ENCODE measurements at regions not wholly inside any gene's neighbourhood (a gene's known extent, or its start where the extent isn't known, plus 50 kb on each side); places are given as distances from the start of the nearest gene placed in this dataset.

- Histone ChIP-seq H3K4me3 (ENCODE audit: control insufficient read depth in 1 of 2, extremely low read depth in 1 of 2, low read length in 1 of 2) (no peak overlapping the region), H3K36me3 (ENCODE audit: control insufficient read depth in 2 of 2, extremely low read depth in 1 of 2, insufficient read depth in 1 of 2, low read length in 1 of 2) (no peaks in the 10 kb centered on the region), H3K9me3 (no peaks in the 10 kb centered on the region), H3K27ac (ENCODE audit: low read length) (no peak overlapping the region), H3K4me1 (ENCODE audit: control insufficient read depth in 1 of 2, extremely low read depth in 1 of 2, insufficient read depth in 2 of 2, low read length in 2 of 2) (no peaks in the 10 kb centered on the region), H3K27me3 (replicated peaks in 1 of 2; ENCODE audit: control insufficient read depth in 2 of 2, extremely low read depth in 1 of 2, insufficient read depth in 2 of 2, low read length in 1 of 2) (no peaks in the 10 kb centered on the region)
- no peaks in the 10 kb centered on the region for H3K36me3 Mint-ChIP-seq
- no CpG with 5 or more reads among the region's 1 CpG for WGBS (ENCODE audit: insufficient coverage)
- H3K4me3 Mint-ChIP-seq, result no peak overlapping the region
- no peak for ATAC-seq (replicated peaks in 1 of 4)
- no peaks in the 10 kb centered on the region for H3K4me1 Mint-ChIP-seq
- no peak for DNase-seq
- CTCF ChIA-PET, result no interaction called here
- H3K9me3 Mint-ChIP-seq, result no peaks in the 10 kb centered on the region
- no peaks in the 10 kb centered on the region for H3K27me3 Mint-ChIP-seq
- H3K27ac Mint-ChIP-seq, result no peak overlapping the region
- POLR2A ChIA-PET, result no interaction called here
These were observed 289.1 kb downstream of the PCDH19 start for GRCh38 chrX:100120956-100121355.

- Mint-ChIP-seq H3K9me3 (peaks cover 4 to 9% (median 7%) of the 10 kb centered on the region in 3 donors), H3K4me1 (no peaks in the 10 kb centered on the region), H3K36me3 (no peaks in the 10 kb centered on the region), H3K27me3 (peaks cover 0 to 13% of the 10 kb centered on the region in 2 donors), H3K4me3 (no peak overlapping the region), H3K27ac (no peak overlapping the region)
- no CpG with 5 or more reads among the region's 7 CpGs for WGBS (ENCODE audit: insufficient coverage)
- no peaks in the 10 kb centered on the region for H3K4me1 ChIP-seq (ENCODE audit: control insufficient read depth in 1 of 2, extremely low read depth in 1 of 2, insufficient read depth in 2 of 2, low read length in 2 of 2)
- H3K27me3 ChIP-seq (replicated peaks in 1 of 2; ENCODE audit: control insufficient read depth in 2 of 2, extremely low read depth in 1 of 2, insufficient read depth in 2 of 2, low read length in 1 of 2), result no peaks in the 10 kb centered on the region
- H3K4me3 ChIP-seq (ENCODE audit: control insufficient read depth in 1 of 2, extremely low read depth in 1 of 2, low read length in 1 of 2), result no peak overlapping the region
- no peaks in the 10 kb centered on the region for H3K9me3 ChIP-seq
- ChIA-PET POLR2A (no interaction called here), CTCF (no interaction called here)
- H3K27ac ChIP-seq (ENCODE audit: low read length), result no peak overlapping the region
- ATAC-seq (replicated peaks in 1 of 4) (no peak), DNase-seq (no peak)
- no peaks in the 10 kb centered on the region for H3K36me3 ChIP-seq (ENCODE audit: control insufficient read depth in 2 of 2, extremely low read depth in 1 of 2, insufficient read depth in 1 of 2, low read length in 1 of 2)
These were observed 311.3 kb downstream of the PCDH19 start for GRCh38 chrX:100098660-100099375.

DNA sequence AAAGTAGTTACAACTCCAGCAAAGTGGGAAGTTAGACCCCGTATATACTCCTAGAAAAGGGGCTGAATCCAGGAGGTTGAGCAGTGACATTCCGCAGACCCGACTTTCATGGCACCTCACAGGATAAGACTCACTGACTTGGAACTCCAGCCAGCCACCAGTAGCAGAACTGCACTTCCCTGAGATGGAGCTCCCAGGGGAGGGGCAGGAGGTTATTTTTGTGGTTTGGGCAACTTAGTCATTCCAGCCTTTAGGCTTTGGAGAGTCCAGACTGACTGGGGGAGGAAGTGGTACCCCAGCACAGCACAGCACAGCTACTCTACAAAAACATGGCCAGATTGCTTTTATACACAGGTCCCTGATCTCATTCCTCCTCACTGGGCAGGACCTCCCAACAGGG is 319.1 kb downstream of the PCDH19 start:
- no peaks in the 10 kb centered on the region for H3K36me3 Mint-ChIP-seq
- no peak for DNase-seq
- Histone ChIP-seq H3K27ac (ENCODE audit: low read length) (no peak overlapping the region), H3K4me3 (ENCODE audit: control insufficient read depth in 1 of 2, extremely low read depth in 1 of 2, low read length in 1 of 2) (no peak overlapping the region), H3K36me3 (ENCODE audit: control insufficient read depth in 2 of 2, extremely low read depth in 1 of 2, insufficient read depth in 1 of 2, low read length in 1 of 2) (no peaks in the 10 kb centered on the region), H3K4me1 (ENCODE audit: control insufficient read depth in 1 of 2, extremely low read depth in 1 of 2, insufficient read depth in 2 of 2, low read length in 2 of 2) (no peaks in the 10 kb centered on the region), H3K9me3 (no peaks in the 10 kb centered on the region), H3K27me3 (replicated peaks in 1 of 2; ENCODE audit: control insufficient read depth in 2 of 2, extremely low read depth in 1 of 2, insufficient read depth in 2 of 2, low read length in 1 of 2) (no peaks in the 10 kb centered on the region)
- H3K9me3 Mint-ChIP-seq, result peaks cover 8 to 15% (median 9%) of the 10 kb centered on the region in 3 donors
- no peak overlapping the region for H3K4me3 Mint-ChIP-seq
- WGBS (ENCODE audit: insufficient coverage), result no CpG with 5 or more reads among the region's 3 CpGs
- CTCF ChIA-PET, result no interaction called here
- no peak for ATAC-seq (replicated peaks in 1 of 4)
- POLR2A ChIA-PET, result no interaction called here
- no peak overlapping the region for H3K27ac Mint-ChIP-seq
- no peaks in the 10 kb centered on the region for H3K4me1 Mint-ChIP-seq
- H3K27me3 Mint-ChIP-seq, result peaks cover 0 to 19% of the 10 kb centered on the region in 2 donors

GRCh38 chrX:100089724-100090123 is 320.3 kb downstream of the PCDH19 start:
- WGBS (ENCODE audit: insufficient coverage), result no CpG with 5 or more reads among the region's 3 CpGs
- DNase-seq (no peak), ATAC-seq (replicated peaks in 1 of 4) (no peak)
- peaks cover 6 to 13% (median 9%) of the 10 kb centered on the region in 3 donors for H3K9me3 Mint-ChIP-seq
- no peaks in the 10 kb centered on the region for H3K4me1 ChIP-seq (ENCODE audit: control insufficient read depth in 1 of 2, extremely low read depth in 1 of 2, insufficient read depth in 2 of 2, low read length in 2 of 2)
- no peak overlapping the region for H3K4me3 Mint-ChIP-seq
- no peak overlapping the region for H3K27ac ChIP-seq (ENCODE audit: low read length)
- H3K36me3 Mint-ChIP-seq, result no peaks in the 10 kb centered on the region
- no peaks in the 10 kb centered on the region for H3K9me3 ChIP-seq
- no peaks in the 10 kb centered on the region for H3K4me1 Mint-ChIP-seq
- no peaks in the 10 kb centered on the region for H3K36me3 ChIP-seq (ENCODE audit: control insufficient read depth in 2 of 2, extremely low read depth in 1 of 2, insufficient read depth in 1 of 2, low read length in 1 of 2)
- no peak overlapping the region for H3K4me3 ChIP-seq (ENCODE audit: control insufficient read depth in 1 of 2, extremely low read depth in 1 of 2, low read length in 1 of 2)
- H3K27me3 Mint-ChIP-seq, result peaks cover 0 to 15% of the 10 kb centered on the region in 2 donors
- POLR2A ChIA-PET, result no interaction called here
- CTCF ChIA-PET, result interaction anchor here in 1 of 2 donors (0.6 kb wide), 1 partner anchor 937 kb away, joined by 4 read pairs; no protein-coding TSS in a partner anchor
- no peaks in the 10 kb centered on the region for H3K27me3 ChIP-seq (replicated peaks in 1 of 2; ENCODE audit: control insufficient read depth in 2 of 2, extremely low read depth in 1 of 2, insufficient read depth in 2 of 2, low read length in 1 of 2)
- H3K27ac Mint-ChIP-seq, result no peak overlapping the region

DNA sequence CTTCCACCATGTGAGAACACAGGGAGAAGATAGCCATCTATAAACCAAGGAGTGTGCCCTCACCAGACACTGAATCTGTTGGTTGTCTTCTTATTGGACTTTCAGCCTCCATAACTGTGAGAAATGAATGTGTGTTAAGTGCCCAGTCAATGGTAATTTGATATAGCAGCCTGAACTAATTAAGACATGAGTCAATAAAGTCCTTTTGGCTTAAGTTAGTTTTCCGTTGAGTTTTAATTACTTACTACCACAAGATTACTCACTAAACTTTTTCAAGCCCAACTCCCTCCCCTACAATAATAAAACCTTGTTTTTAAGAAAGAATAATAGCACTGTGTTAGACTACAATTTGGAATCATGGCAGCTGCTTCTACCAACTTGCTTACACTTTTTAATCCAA is 324.2 kb downstream of the PCDH19 start:
- no peak for ATAC-seq (replicated peaks in 1 of 4)
- H3K36me3 Mint-ChIP-seq, result no peaks in the 10 kb centered on the region
- no CpG with 5 or more reads among the region's 1 CpG for WGBS (ENCODE audit: insufficient coverage)
- DNase-seq, result no peak
- Histone ChIP-seq H3K4me3 (ENCODE audit: control insufficient read depth in 1 of 2, extremely low read depth in 1 of 2, low read length in 1 of 2) (no peak overlapping the region), H3K9me3 (no peaks in the 10 kb centered on the region), H3K27ac (ENCODE audit: low read length) (no peak overlapping the region), H3K27me3 (replicated peaks in 1 of 2; ENCODE audit: control insufficient read depth in 2 of 2, extremely low read depth in 1 of 2, insufficient read depth in 2 of 2, low read length in 1 of 2) (no peaks in the 10 kb centered on the region), H3K4me1 (ENCODE audit: control insufficient read depth in 1 of 2, extremely low read depth in 1 of 2, insufficient read depth in 2 of 2, low read length in 2 of 2) (no peaks in the 10 kb centered on the region), H3K36me3 (ENCODE audit: control insufficient read depth in 2 of 2, extremely low read depth in 1 of 2, insufficient read depth in 1 of 2, low read length in 1 of 2) (no peaks in the 10 kb centered on the region)
- CTCF ChIA-PET, result no interaction called here
- H3K27me3 Mint-ChIP-seq, result no peaks in the 10 kb centered on the region
- no peak overlapping the region for H3K4me3 Mint-ChIP-seq
- H3K4me1 Mint-ChIP-seq, result no peaks in the 10 kb centered on the region
- H3K9me3 Mint-ChIP-seq, result peaks cover 0 to 2% (median 0%) of the 10 kb centered on the region in 3 donors
- H3K27ac Mint-ChIP-seq, result no peak overlapping the region
- POLR2A ChIA-PET, result no interaction called here

- ChIA-PET CTCF (no interaction called here), POLR2A (no interaction called here)
- no peak overlapping the region for H3K27ac ChIP-seq (ENCODE audit: low read length)
- DNase-seq, result no peak
- Mint-ChIP-seq H3K27me3 (no peaks in the 10 kb centered on the region), H3K4me3 (no peak overlapping the region), H3K36me3 (no peaks in the 10 kb centered on the region), H3K9me3 (peaks cover 0 to 2% (median 0%) of the 10 kb centered on the region in 3 donors), H3K4me1 (no peaks in the 10 kb centered on the region), H3K27ac (no peak overlapping the region)
- H3K27me3 ChIP-seq (replicated peaks in 1 of 2; ENCODE audit: control insufficient read depth in 2 of 2, extremely low read depth in 1 of 2, insufficient read depth in 2 of 2, low read length in 1 of 2), result no peaks in the 10 kb centered on the region
- H3K4me1 ChIP-seq (ENCODE audit: control insufficient read depth in 1 of 2, extremely low read depth in 1 of 2, insufficient read depth in 2 of 2, low read length in 2 of 2), result no peaks in the 10 kb centered on the region
- H3K4me3 ChIP-seq (ENCODE audit: control insufficient read depth in 1 of 2, extremely low read depth in 1 of 2, low read length in 1 of 2), result no peak overlapping the region
- ATAC-seq (replicated peaks in 1 of 4), result no peak
- no peaks in the 10 kb centered on the region for H3K9me3 ChIP-seq
- no peaks in the 10 kb centered on the region for H3K36me3 ChIP-seq (ENCODE audit: control insufficient read depth in 2 of 2, extremely low read depth in 1 of 2, insufficient read depth in 1 of 2, low read length in 1 of 2)
These were observed 326.9 kb downstream of the PCDH19 start for GRCh38 chrX:100083211-100083610.

- no peak overlapping the region for H3K4me3 ChIP-seq (ENCODE audit: control insufficient read depth in 1 of 2, extremely low read depth in 1 of 2, low read length in 1 of 2)
- no peaks in the 10 kb centered on the region for H3K27me3 ChIP-seq (replicated peaks in 1 of 2; ENCODE audit: control insufficient read depth in 2 of 2, extremely low read depth in 1 of 2, insufficient read depth in 2 of 2, low read length in 1 of 2)
- ChIA-PET POLR2A (no interaction called here), CTCF (no interaction called here)
- H3K27ac ChIP-seq (ENCODE audit: low read length), result no peak overlapping the region
- H3K36me3 ChIP-seq (ENCODE audit: control insufficient read depth in 2 of 2, extremely low read depth in 1 of 2, insufficient read depth in 1 of 2, low read length in 1 of 2), result no peaks in the 10 kb centered on the region
- DNase-seq, result no peak
- Mint-ChIP-seq H3K9me3 (no peaks in the 10 kb centered on the region), H3K27ac (no peak overlapping the region), H3K4me1 (no peaks in the 10 kb centered on the region), H3K4me3 (no peak overlapping the region), H3K27me3 (no peaks in the 10 kb centered on the region), H3K36me3 (no peaks in the 10 kb centered on the region)
- no peak for ATAC-seq (replicated peaks in 1 of 4)
- H3K9me3 ChIP-seq, result no peaks in the 10 kb centered on the region
- H3K4me1 ChIP-seq (ENCODE audit: control insufficient read depth in 1 of 2, extremely low read depth in 1 of 2, insufficient read depth in 2 of 2, low read length in 2 of 2), result no peaks in the 10 kb centered on the region
These were observed 328.6 kb downstream of the PCDH19 start for GRCh38 chrX:100081503-100081902.
